ENCODE measurements at regions not wholly inside any gene's neighbourhood (a gene's known extent, or its start where the extent isn't known, plus 50 kb on each side); places are given as distances from the start of the nearest gene placed in this dataset.

GRCh38 chr2:128573531-128573930, 254.9 kb upstream of the HS6ST1 start:
- Histone ChIP-seq H3K4me3 (ENCODE audit: insufficient read depth, low read depth, low read length, poor library complexity, severe bottlenecking) (no peak overlapping the region), H3K4me1 (ENCODE audit: control insufficient read depth, insufficient read depth, low read length, poor library complexity, severe bottlenecking) (no peaks in the 10 kb centered on the region), H3K9me3 (ENCODE audit: control insufficient read depth, low read length) (no peaks in the 10 kb centered on the region), H3K27me3 (replicated peaks; ENCODE audit: control insufficient read depth, insufficient read depth, low read length, poor library complexity, severe bottlenecking) (no peaks in the 10 kb centered on the region), H3K36me3 (ENCODE audit: control insufficient read depth, insufficient read depth, low read length) (no peaks in the 10 kb centered on the region), H3K27ac (ENCODE audit: insufficient read depth, low read length, poor library complexity, severe bottlenecking) (no peak overlapping the region)
- no peak for DNase-seq

- no peak overlapping the region for H3K4me3 ChIP-seq (ENCODE audit: insufficient read depth, low read depth, low read length, poor library complexity, severe bottlenecking)
- DNase-seq = no peak
- H3K9me3 ChIP-seq (ENCODE audit: control insufficient read depth, low read length) = no peaks in the 10 kb centered on the region
- no peaks in the 10 kb centered on the region for H3K27me3 ChIP-seq (replicated peaks; ENCODE audit: control insufficient read depth, insufficient read depth, low read length, poor library complexity, severe bottlenecking)
- H3K4me1 ChIP-seq (ENCODE audit: control insufficient read depth, insufficient read depth, low read length, poor library complexity, severe bottlenecking) = no peaks in the 10 kb centered on the region
- H3K27ac ChIP-seq (ENCODE audit: insufficient read depth, low read length, poor library complexity, severe bottlenecking) = no peak overlapping the region
- H3K36me3 ChIP-seq (ENCODE audit: control insufficient read depth, insufficient read depth, low read length) = no peaks in the 10 kb centered on the region
Observed at GRCh38 chr2:128577141-128577930, 258.7 kb upstream of the HS6ST1 start.

DNA sequence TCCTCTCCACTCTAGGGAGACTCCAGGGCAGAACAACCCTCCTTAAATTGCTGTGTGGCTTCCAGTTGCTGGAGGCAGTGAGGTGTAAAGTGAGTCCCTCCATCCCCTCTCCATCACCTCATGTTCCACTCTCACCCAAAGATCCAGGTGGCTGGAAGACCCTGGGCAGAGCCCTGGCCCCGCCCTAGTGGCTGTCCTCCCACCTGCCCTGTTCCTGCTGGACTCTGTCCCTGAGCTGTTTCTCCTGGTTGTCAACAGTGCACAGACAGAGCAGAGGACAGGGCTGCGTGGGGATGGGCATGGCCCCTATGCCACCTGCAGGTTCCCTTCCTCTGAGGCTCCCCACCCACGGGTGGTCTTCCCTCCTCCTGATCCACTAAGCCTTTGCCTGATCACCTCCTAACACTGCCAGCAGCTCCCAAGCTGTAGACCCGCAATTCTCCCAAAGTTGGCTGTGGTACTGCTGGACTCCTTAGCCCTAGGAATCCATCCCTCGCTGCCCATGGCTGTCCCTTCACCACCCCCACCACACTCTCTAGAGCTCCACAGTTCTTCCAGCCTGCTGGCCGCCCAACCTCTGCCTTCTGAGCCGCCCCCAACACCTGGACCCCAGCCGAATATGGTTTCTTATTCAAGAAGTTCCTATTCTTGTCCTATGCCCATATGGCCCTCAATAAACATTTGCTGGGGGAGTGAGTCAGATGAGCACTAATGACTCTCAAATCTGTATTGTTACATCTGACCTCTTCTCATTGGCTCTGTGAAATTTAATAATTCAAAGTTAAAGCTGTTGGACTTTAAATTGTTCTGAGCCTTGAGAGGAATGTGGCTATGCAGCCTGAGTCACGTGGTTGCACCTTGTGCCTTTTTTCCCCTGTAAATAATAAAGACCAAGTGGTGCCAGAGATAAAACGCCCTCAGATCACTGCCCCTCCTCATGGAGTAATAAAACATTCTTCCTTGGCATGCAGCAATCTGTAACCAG, 260.0 kb upstream of the HS6ST1 start:
- Histone ChIP-seq H3K36me3 (ENCODE audit: control insufficient read depth, insufficient read depth, low read length) (no peaks in the 10 kb centered on the region), H3K27me3 (replicated peaks; ENCODE audit: control insufficient read depth, insufficient read depth, low read length, poor library complexity, severe bottlenecking) (no peaks in the 10 kb centered on the region), H3K4me3 (ENCODE audit: insufficient read depth, low read depth, low read length, poor library complexity, severe bottlenecking) (no peak overlapping the region), H3K9me3 (ENCODE audit: control insufficient read depth, low read length) (no peaks in the 10 kb centered on the region), H3K4me1 (ENCODE audit: control insufficient read depth, insufficient read depth, low read length, poor library complexity, severe bottlenecking) (no peaks in the 10 kb centered on the region), H3K27ac (ENCODE audit: insufficient read depth, low read length, poor library complexity, severe bottlenecking) (no peak overlapping the region)
- DNase-seq = no peak

DNA sequence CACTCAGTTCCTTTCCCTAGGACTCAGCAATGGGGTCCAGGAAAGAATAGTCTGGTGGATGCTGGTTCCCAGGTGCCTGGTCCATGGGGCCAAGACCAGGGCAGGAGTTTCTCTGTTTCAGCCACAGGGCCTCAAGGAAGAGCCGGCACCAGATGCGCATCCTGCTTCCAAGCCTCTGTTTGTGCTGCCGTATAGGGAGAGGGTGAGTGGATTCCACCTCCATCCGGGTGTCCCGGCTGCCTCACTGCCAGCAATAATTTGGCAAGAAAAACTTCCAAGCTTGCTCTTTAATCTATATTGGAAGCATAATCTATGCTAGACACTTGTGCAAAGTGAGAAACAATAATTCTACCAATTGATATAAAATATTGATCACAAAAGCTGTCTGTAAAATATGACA, 261.2 kb upstream of the HS6ST1 start:
- Histone ChIP-seq H3K9me3 (ENCODE audit: control insufficient read depth, low read length) (no peaks in the 10 kb centered on the region), H3K4me1 (ENCODE audit: control insufficient read depth, insufficient read depth, low read length, poor library complexity, severe bottlenecking) (no peaks in the 10 kb centered on the region), H3K27me3 (replicated peaks; ENCODE audit: control insufficient read depth, insufficient read depth, low read length, poor library complexity, severe bottlenecking) (no peaks in the 10 kb centered on the region), H3K4me3 (ENCODE audit: insufficient read depth, low read depth, low read length, poor library complexity, severe bottlenecking) (no peak overlapping the region), H3K27ac (ENCODE audit: insufficient read depth, low read length, poor library complexity, severe bottlenecking) (no peak overlapping the region), H3K36me3 (ENCODE audit: control insufficient read depth, insufficient read depth, low read length) (no peaks in the 10 kb centered on the region)
- DNase-seq = no peak

DNA sequence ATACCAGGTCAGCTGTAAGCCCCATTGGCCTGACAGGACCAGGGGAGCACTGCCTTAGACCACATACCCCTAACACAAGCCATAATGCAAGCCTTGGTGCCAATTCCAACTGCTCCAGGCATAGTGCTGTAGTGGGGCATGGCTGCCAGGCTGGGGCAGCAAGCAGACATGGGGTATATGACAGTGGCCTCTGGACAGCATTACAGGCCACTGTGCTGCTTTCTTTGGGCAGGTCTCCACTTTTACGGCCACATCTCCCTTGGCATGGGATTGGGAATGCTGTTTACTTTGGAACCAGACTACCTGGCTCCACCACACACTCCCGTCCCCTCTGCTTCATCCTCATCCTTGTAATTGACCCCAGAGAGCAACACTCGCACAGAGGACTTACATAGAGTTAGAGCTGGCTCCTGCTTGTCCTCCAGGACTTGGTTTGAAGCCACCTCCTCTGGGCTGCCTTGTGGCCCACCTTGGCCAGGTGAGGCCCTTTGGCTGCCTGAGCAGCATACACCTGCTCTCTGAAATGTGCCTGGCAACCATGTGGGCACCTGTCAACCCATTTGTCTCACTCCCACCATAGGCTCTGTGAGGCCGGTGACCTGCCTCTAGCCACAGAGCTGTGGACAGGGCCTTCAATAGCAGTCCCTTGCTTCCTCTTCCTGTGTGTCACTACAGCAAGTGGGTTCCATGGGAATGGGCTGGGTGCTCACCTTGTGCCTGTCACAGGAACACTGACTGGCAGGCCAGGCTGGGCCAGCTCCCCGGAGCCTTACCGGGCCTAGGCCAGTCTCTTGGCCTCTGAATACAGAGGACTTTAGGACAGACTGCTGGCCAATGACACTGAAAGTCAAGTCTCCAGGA, 262.6 kb upstream of the HS6ST1 start:
- Histone ChIP-seq H3K27me3 (replicated peaks; ENCODE audit: control insufficient read depth, insufficient read depth, low read length, poor library complexity, severe bottlenecking) (no peaks in the 10 kb centered on the region), H3K4me1 (ENCODE audit: control insufficient read depth, insufficient read depth, low read length, poor library complexity, severe bottlenecking) (no peaks in the 10 kb centered on the region)
- DNase-seq = no peak

GRCh38 chr2:128581849-128582244, 263.2 kb upstream of the HS6ST1 start:
- Histone ChIP-seq H3K4me1 (ENCODE audit: control insufficient read depth, insufficient read depth, low read length, poor library complexity, severe bottlenecking) (no peaks in the 10 kb centered on the region), H3K9me3 (ENCODE audit: control insufficient read depth, low read length) (no peaks in the 10 kb centered on the region), H3K27me3 (replicated peaks; ENCODE audit: control insufficient read depth, insufficient read depth, low read length, poor library complexity, severe bottlenecking) (no peaks in the 10 kb centered on the region), H3K27ac (ENCODE audit: insufficient read depth, low read length, poor library complexity, severe bottlenecking) (no peak overlapping the region), H3K36me3 (ENCODE audit: control insufficient read depth, insufficient read depth, low read length) (no peaks in the 10 kb centered on the region), H3K4me3 (ENCODE audit: insufficient read depth, low read depth, low read length, poor library complexity, severe bottlenecking) (no peak overlapping the region)
- DNase-seq = no peak

More for the DNA sequence above, 262.6 kb upstream of the HS6ST1 start:
- Histone ChIP-seq H3K36me3 (ENCODE audit: control insufficient read depth, insufficient read depth, low read length) (no peaks in the 10 kb centered on the region), H3K4me3 (ENCODE audit: insufficient read depth, low read depth, low read length, poor library complexity, severe bottlenecking) (no peak overlapping the region), H3K27ac (ENCODE audit: insufficient read depth, low read length, poor library complexity, severe bottlenecking) (no peak overlapping the region), H3K9me3 (ENCODE audit: control insufficient read depth, low read length) (no peaks in the 10 kb centered on the region)

- DNase-seq = no peak
- no peak overlapping the region for H3K4me3 ChIP-seq (ENCODE audit: insufficient read depth, low read depth, low read length, poor library complexity, severe bottlenecking)
- H3K36me3 ChIP-seq (ENCODE audit: control insufficient read depth, insufficient read depth, low read length) = no peaks in the 10 kb centered on the region
- no peaks in the 10 kb centered on the region for H3K27me3 ChIP-seq (replicated peaks; ENCODE audit: control insufficient read depth, insufficient read depth, low read length, poor library complexity, severe bottlenecking)
- H3K9me3 ChIP-seq (ENCODE audit: control insufficient read depth, low read length) = no peaks in the 10 kb centered on the region
- no peaks in the 10 kb centered on the region for H3K4me1 ChIP-seq (ENCODE audit: control insufficient read depth, insufficient read depth, low read length, poor library complexity, severe bottlenecking)
- H3K27ac ChIP-seq (ENCODE audit: insufficient read depth, low read length, poor library complexity, severe bottlenecking) = no peak overlapping the region
Observed at GRCh38 chr2:128584296-128584890, 265.7 kb upstream of the HS6ST1 start.

- Histone ChIP-seq H3K4me3 (ENCODE audit: insufficient read depth, low read depth, low read length, poor library complexity, severe bottlenecking) (no peak overlapping the region), H3K36me3 (ENCODE audit: control insufficient read depth, insufficient read depth, low read length) (no peaks in the 10 kb centered on the region), H3K9me3 (ENCODE audit: control insufficient read depth, low read length) (no peaks in the 10 kb centered on the region), H3K27me3 (replicated peaks; ENCODE audit: control insufficient read depth, insufficient read depth, low read length, poor library complexity, severe bottlenecking) (no peaks in the 10 kb centered on the region), H3K27ac (ENCODE audit: insufficient read depth, low read length, poor library complexity, severe bottlenecking) (no peak overlapping the region), H3K4me1 (ENCODE audit: control insufficient read depth, insufficient read depth, low read length, poor library complexity, severe bottlenecking) (no peaks in the 10 kb centered on the region)
- no peak for DNase-seq
Observed at GRCh38 chr2:128585706-128586105, 267.0 kb upstream of the HS6ST1 start.

- no peak overlapping the region for H3K27ac ChIP-seq (ENCODE audit: insufficient read depth, low read length, poor library complexity, severe bottlenecking)
- DNase-seq = no peak
- H3K9me3 ChIP-seq (ENCODE audit: control insufficient read depth, low read length) = no peaks in the 10 kb centered on the region
- no peaks in the 10 kb centered on the region for H3K4me1 ChIP-seq (ENCODE audit: control insufficient read depth, insufficient read depth, low read length, poor library complexity, severe bottlenecking)
- H3K36me3 ChIP-seq (ENCODE audit: control insufficient read depth, insufficient read depth, low read length) = no peaks in the 10 kb centered on the region
- H3K4me3 ChIP-seq (ENCODE audit: insufficient read depth, low read depth, low read length, poor library complexity, severe bottlenecking) = no peak overlapping the region
- no peaks in the 10 kb centered on the region for H3K27me3 ChIP-seq (replicated peaks; ENCODE audit: control insufficient read depth, insufficient read depth, low read length, poor library complexity, severe bottlenecking)
Observed at GRCh38 chr2:128589681-128590080, 271.0 kb upstream of the HS6ST1 start.
